Left lung (tissue), 4 donors: ENCODE measurements at regions not wholly inside any gene's neighbourhood (a gene's known extent, or its start where the extent isn't known, plus 50 kb on each side); places are given as distances from the start of the nearest gene placed in this dataset.

Experiments used
- ATAC-seq: fragments of 200-7000 bp; cut with Tn5 transposase; one replicate; pipeline ENCODE4 v1.9.1; 2020; ENCODE audit warnings: moderate library complexity
- DNase-seq, 4 donors: peaks; one replicate each; pipeline ENCODE4 v3.0.0-alpha.2; 2013 to 2020
- H3K27ac ChIP-seq, 2 donors: fragments of 200-600 bp; sonication (generic) in 1 of 2; one replicate each; pipeline versions ENCODE4 v1.5.0 to v1.8.0; 2020 to 2021
- H3K27me3 ChIP-seq, 2 donors: fragments of 200-600 bp; sonication (generic) in 1 of 2; one replicate each; pipeline versions ENCODE4 v1.5.0 to v1.8.0; 2020 to 2021
- H3K36me3 ChIP-seq, 2 donors: fragments of 200-600 bp; sonication (generic) in 1 of 2; one replicate each; pipeline versions ENCODE4 v1.5.0 to v1.8.0; 2020 to 2021
- H3K4me1 ChIP-seq, 2 donors: fragments of 200-600 bp; one replicate each; pipeline ENCODE4 v1.8.0; 2021
- H3K4me3 ChIP-seq, 2 donors: fragments of 200-600 bp; sonication (generic) in 1 of 2; one replicate each; pipeline versions ENCODE4 v1.5.0 to v1.8.0; 2020 to 2021; ENCODE audit warnings: mild to moderate bottlenecking in 1 of 2
- H3K9me3 ChIP-seq, 2 donors: fragments of 200-600 bp; sonication (generic) in 1 of 2; one replicate each; pipeline versions ENCODE4 v1.5.0 to v1.8.0; 2020 to 2021
- CTCF ChIP-seq, 2 donors: fragments of 200-600 bp; sonication (generic) in 1 of 2; IDR thresholded peaks; one replicate each; pipeline versions ENCODE4 v1.5.0 to v1.8.0; 2021; ENCODE audit warnings: antibody characterized with exemption in 2 of 2
- intact Hi-C, 2 donors: fragments of 100-400 bp; cut with DNase I; formaldehyde crosslinking; loops; one replicate each; pipeline versions ENCODE4 v1.11.2 to v1.14.2; 2022
- donor health status: DM: no; HTN: yes; CAD: no.
- donor health status: DM: no; HTN: no; CAD: no.

- no peaks in the 10 kb centered on the region for H3K9me3 ChIP-seq
Measured at GRCh38 chr10:124346831-124347230, 71.9 kb downstream of the OAT start.

GRCh38 chr10:124345521-124345920 is 73.2 kb downstream of the OAT start:
- Histone ChIP-seq H3K4me1 (peaks cover 2 to 12% of the 10 kb centered on the region in 2 donors), H3K9me3 (no peaks in the 10 kb centered on the region), H3K27ac (no peak overlapping the region), H3K36me3 (no peaks in the 10 kb centered on the region), H3K4me3 (no peak overlapping the region), H3K27me3 (no peaks in the 10 kb centered on the region)
- intact Hi-C loops = no loop called here
- no peak for DNase-seq
- no peak for TF ChIP-seq CTCF (IDR thresholded peaks at IDR 0.05)
- ATAC-seq = no peak

More at GRCh38 chr10:124346831-124347230, 71.9 kb downstream of the OAT start:
- H3K4me3 ChIP-seq = no peak overlapping the region
- intact Hi-C loops = no loop called here
- DNase-seq (no peak), ATAC-seq (no peak)
- H3K36me3 ChIP-seq = no peaks in the 10 kb centered on the region
- TF ChIP-seq CTCF (IDR thresholded peaks at IDR 0.05) = no peak
- no peak overlapping the region for H3K27ac ChIP-seq
- H3K27me3 ChIP-seq = no peaks in the 10 kb centered on the region
- H3K4me1 ChIP-seq = no peaks in the 10 kb centered on the region

DNA sequence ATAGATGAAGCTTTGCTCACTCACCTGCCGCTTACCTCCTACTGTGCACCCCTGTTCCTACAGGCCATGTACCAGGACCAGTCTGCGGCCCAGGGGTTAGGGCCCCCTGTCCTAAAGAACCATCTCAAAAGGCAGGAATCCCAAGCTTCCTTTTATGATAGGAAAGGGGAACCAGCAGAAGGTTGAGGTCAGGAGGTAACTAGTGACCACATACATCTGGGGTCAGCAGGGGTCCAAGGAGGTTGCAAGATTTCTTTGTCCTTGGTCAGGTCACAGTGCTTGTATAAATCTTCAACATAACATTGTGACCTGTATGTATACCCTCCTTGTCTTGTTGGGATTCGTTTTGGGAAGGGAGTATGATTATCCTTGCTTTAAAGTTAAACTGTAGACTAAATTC is 73.8 kb downstream of the OAT start:
- no peak for DNase-seq
- TF ChIP-seq CTCF (IDR thresholded peaks at IDR 0.05) = no peak

DNA sequence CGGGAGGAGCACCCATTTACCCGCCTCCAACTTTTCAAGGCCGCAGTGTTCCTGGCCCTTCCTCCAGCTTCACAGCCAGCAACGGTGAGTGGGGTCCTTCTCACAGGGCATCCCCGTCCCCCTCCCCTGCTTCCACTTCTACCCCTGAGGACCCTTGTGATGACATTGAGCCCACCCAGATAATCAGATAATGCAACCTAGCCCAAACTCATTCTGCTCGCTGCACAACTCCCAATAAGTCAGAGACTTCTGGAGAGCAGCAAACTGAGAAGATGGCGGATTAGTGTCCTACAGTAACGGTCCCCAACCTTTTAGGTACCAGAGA is 74.5 kb downstream of the OAT start:
- Histone ChIP-seq H3K4me3 (no peak overlapping the region), H3K27me3 (no peaks in the 10 kb centered on the region), H3K27ac (no peak overlapping the region), H3K9me3 (no peaks in the 10 kb centered on the region), H3K4me1 (peaks cover 4 to 18% of the 10 kb centered on the region in 2 donors), H3K36me3 (no peaks in the 10 kb centered on the region)
- DNase-seq (no peak), ATAC-seq (no peak)
- intact Hi-C loops = no loop called here
- TF ChIP-seq CTCF (IDR thresholded peaks at IDR 0.05) = no peak

More for the DNA sequence above, 73.8 kb downstream of the OAT start:
- intact Hi-C loops = no loop called here
- ATAC-seq = no peak
- no peak overlapping the region for H3K4me3 ChIP-seq
- no peak overlapping the region for H3K27ac ChIP-seq
- H3K4me1 ChIP-seq = peaks cover 4 to 18% of the 10 kb centered on the region in 2 donors
- no peaks in the 10 kb centered on the region for H3K27me3 ChIP-seq
- no peaks in the 10 kb centered on the region for H3K9me3 ChIP-seq
- H3K36me3 ChIP-seq = no peaks in the 10 kb centered on the region

DNA sequence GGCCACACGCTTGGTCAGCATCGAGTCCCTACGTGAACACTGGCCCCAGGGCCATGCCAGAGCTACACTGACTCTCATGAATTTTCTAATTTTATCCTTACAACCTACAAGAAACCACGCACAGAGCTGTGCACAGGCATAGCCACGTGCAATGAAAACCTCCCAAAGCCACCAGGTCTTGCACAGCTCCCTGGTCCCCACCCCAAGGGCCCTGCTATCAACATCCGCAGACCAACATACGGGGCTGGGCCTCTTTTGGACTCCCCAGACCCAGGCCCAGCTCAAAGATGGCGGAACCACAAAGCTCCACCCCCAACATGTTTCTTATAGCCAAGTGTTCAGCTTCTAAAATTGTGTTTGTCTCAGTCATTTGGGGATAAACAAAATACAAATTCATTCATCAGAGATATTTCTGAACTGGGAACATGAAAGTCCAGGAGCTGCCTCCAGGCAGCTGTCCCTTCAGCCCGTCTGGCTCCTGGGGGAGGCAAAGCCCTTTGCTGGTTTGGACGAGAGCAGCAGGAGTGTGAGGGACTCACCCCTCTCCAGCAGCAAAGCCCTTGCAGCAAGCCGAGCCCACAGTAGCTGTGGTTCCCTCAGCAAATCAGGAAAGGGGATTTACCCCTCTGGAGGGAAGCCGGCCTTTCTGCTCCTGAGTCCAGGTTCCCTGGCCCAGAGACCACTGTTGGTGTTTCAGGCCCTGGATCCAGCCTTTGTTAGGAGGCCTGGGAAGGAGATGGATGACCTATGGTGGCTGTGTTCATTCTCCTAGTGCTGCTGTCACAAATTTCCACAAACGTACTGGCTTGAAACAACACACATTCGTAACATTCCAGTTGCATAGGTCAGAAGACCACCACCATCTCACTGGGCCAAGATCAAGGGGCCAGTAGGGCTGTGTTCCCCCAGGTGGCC is 75.1 kb downstream of the OAT start:
- no peak for ATAC-seq
- H3K9me3 ChIP-seq = no peaks in the 10 kb centered on the region
- peaks cover 4 to 18% of the 10 kb centered on the region in 2 donors for H3K4me1 ChIP-seq
- DNase-seq = no peak
- no peaks in the 10 kb centered on the region for H3K27me3 ChIP-seq
- no peak overlapping the region for H3K27ac ChIP-seq
- H3K4me3 ChIP-seq = no peak overlapping the region
- no peaks in the 10 kb centered on the region for H3K36me3 ChIP-seq
- intact Hi-C loops = no loop called here
- TF ChIP-seq CTCF (IDR thresholded peaks at IDR 0.05) = no peak
